Suprapubic skin (tissue), 3 donors: ENCODE measurements at regions not wholly inside any gene's neighbourhood (a gene's known extent, or its start where the extent isn't known, plus 50 kb on each side); places are given as distances from the start of the nearest gene placed in this dataset.

Experiments
- CTCF ChIP-seq, 2 donors: fragments of 200-600 bp in 1 of 2; fragments of 450-650 bp in 1 of 2; sonication (generic) in 1 of 2; IDR thresholded peaks; one replicate each; pipeline ENCODE4 v1.5.1; 2016 to 2019; ENCODE audit warnings: antibody characterized with exemption in 2 of 2, mild to moderate bottlenecking in 1 of 2, moderate library complexity in 1 of 2
- POLR2AphosphoS5 ChIP-seq, 3 donors: sonication (generic); formaldehyde crosslinking; IDR thresholded peaks; one replicate each; pipeline ENCODE4 v1.6.1; 2017; ENCODE audit warnings: antibody characterized with exemption in 3 of 3

- TF ChIP-seq CTCF (IDR thresholded peaks at IDR 0.05) (no peak), POLR2AphosphoS5 (IDR thresholded peaks at IDR 0.05) (no peak)
Observed at GRCh38 chr5:81879936-81880335, 91.9 kb upstream of the ATG10 start.
